Activated T-cell treated with anti-CD3 and anti-CD28 coated beads, Interleukin-2, amount 50 U/mL, for 4 hours (primary cell): ENCODE measurements at regions not wholly inside any gene's neighbourhood (a gene's known extent, or its start where the extent isn't known, plus 50 kb on each side); places are given as distances from the start of the nearest gene placed in this dataset.

Experiments used
- ATAC-seq, 2 donors: fragments of 200-7000 bp; cut with Tn5 transposase; one replicate each; pipeline ENCODE4 v1.10.0; 2021
- DNase-seq: peaks from one replicate; pipeline ENCODE4 v3.0.0-alpha.2; 2020
- H3K27me3 Mint-ChIP-seq: one replicate; pipeline ENCODE4 v1.8.0; 2021; ENCODE audit warnings: low read depth, mixed read lengths
- H3K36me3 Mint-ChIP-seq: one replicate; pipeline ENCODE4 v1.8.0; 2022; ENCODE audit warnings: mixed read lengths; ENCODE audit not compliant: insufficient read depth
- H3K4me1 Mint-ChIP-seq: one replicate; pipeline ENCODE4 v1.8.0; 2021; ENCODE audit warnings: low read depth, mixed read lengths
- H3K4me3 Mint-ChIP-seq: one replicate; pipeline ENCODE4 v1.8.0; 2021; ENCODE audit warnings: mild to moderate bottlenecking, moderate library complexity, mixed read lengths
- H3K9me3 Mint-ChIP-seq: one replicate; pipeline ENCODE4 v1.8.0; 2021; ENCODE audit warnings: mixed read lengths

- no peaks in the 10 kb centered on the region for H3K4me1 Mint-ChIP-seq
- H3K36me3 Mint-ChIP-seq, result no peaks in the 10 kb centered on the region
- H3K4me3 Mint-ChIP-seq, result no peak overlapping the region
- no peak for ATAC-seq
- DNase-seq, result no peak
- no peaks in the 10 kb centered on the region for H3K27me3 Mint-ChIP-seq
- no peaks in the 10 kb centered on the region for H3K9me3 Mint-ChIP-seq
Observed at GRCh38 chr10:83656924-83657323, 482.4 kb upstream of the GHITM start.

DNA sequence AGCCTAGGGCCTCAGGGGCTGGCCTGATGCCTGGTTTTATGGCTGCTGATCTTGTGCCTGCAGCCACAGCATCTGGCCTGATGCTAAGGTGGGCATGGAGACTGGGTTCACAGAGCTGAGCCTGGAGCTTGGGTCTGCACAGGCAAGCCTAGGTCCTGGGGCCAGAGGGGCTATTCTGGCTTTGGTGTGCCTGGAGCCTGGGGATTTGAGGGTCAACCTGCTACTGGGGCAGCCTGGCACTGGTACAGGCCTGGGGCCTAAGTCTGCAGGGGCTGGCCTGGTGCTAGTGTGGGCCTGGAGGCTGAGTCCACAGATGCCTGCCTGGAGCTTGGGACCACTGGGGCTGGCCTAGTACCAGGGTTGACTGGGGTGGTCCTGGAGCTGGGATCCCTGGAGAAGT lies 481.8 kb upstream of the GHITM start:
- no peaks in the 10 kb centered on the region for H3K9me3 Mint-ChIP-seq
- H3K36me3 Mint-ChIP-seq, result no peaks in the 10 kb centered on the region
- peak in 1 of 2 donors; percentile 23 for ATAC-seq

GRCh38 chr10:83663918-83664317 lies 475.4 kb upstream of the GHITM start:
- no peaks in the 10 kb centered on the region for H3K36me3 Mint-ChIP-seq

More for the DNA sequence above, 481.8 kb upstream of the GHITM start:
- Mint-ChIP-seq H3K27me3 (no peaks in the 10 kb centered on the region), H3K4me3 (no peak overlapping the region), H3K4me1 (no peaks in the 10 kb centered on the region)
- DNase-seq, result no peak

GRCh38 chr10:83666762-83667161 lies 472.5 kb upstream of the GHITM start:
- no peaks in the 10 kb centered on the region for H3K27me3 Mint-ChIP-seq
- ATAC-seq (no peak), DNase-seq (no peak)
- no peaks in the 10 kb centered on the region for H3K9me3 Mint-ChIP-seq
- H3K4me3 Mint-ChIP-seq, result no peak overlapping the region
- H3K36me3 Mint-ChIP-seq, result no peaks in the 10 kb centered on the region
- no peaks in the 10 kb centered on the region for H3K4me1 Mint-ChIP-seq

More at GRCh38 chr10:83663918-83664317, 475.4 kb upstream of the GHITM start:
- ATAC-seq (no peak), DNase-seq (no peak)
- Mint-ChIP-seq H3K4me3 (no peak overlapping the region), H3K9me3 (no peaks in the 10 kb centered on the region), H3K4me1 (no peaks in the 10 kb centered on the region), H3K27me3 (no peaks in the 10 kb centered on the region)

DNA sequence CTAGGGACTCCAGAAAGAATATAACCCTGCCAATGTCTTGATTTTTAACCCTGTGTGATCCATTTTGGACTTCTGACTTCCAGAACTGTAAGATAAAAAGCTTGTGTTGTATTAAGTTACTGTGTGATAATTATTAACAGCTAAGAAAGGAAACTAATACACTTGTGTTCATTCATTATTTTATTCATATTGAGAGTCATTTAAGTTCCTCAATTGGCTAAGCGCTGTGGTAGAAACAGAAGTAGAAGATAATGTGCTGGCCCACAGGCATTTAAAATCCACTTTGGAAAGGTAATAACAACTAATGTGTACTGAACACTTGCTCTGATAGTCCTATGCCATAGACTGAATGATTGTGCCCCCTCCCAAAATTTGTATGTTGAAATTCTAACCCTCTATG lies 471.7 kb upstream of the GHITM start:
- no peak for DNase-seq
- ATAC-seq, result no peak
- H3K36me3 Mint-ChIP-seq, result no peaks in the 10 kb centered on the region
- no peak overlapping the region for H3K4me3 Mint-ChIP-seq
- no peaks in the 10 kb centered on the region for H3K4me1 Mint-ChIP-seq
- no peaks in the 10 kb centered on the region for H3K27me3 Mint-ChIP-seq
- no peaks in the 10 kb centered on the region for H3K9me3 Mint-ChIP-seq

- H3K4me3 Mint-ChIP-seq, result no peak overlapping the region
- no peak for DNase-seq
- H3K27me3 Mint-ChIP-seq, result no peaks in the 10 kb centered on the region
- no peaks in the 10 kb centered on the region for H3K4me1 Mint-ChIP-seq
- no peaks in the 10 kb centered on the region for H3K9me3 Mint-ChIP-seq
- ATAC-seq, result no peak
- no peaks in the 10 kb centered on the region for H3K36me3 Mint-ChIP-seq
Observed at GRCh38 chr10:83673316-83673715, 466.0 kb upstream of the GHITM start.

DNA sequence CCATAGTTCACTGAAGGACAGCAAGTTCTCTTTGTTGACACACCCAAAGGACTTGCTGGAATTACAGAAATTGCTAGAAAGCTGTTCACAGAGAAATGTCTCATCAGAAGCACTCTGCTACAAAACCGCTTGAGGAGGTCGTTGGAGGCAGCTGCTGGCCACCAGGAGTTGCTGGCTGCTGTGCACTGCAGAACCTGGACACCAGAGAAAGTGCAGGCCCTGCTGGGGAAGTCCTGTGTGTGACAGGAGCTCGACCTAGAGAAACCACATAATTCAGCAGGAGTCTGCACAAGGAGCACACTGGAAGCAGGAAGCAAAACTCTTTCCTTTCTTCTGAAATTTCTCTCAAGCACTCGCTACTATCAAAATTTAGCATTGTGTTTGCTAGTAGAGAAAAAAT lies 461.5 kb upstream of the GHITM start:
- Mint-ChIP-seq H3K4me1 (peaks cover 14% of the 10 kb centered on the region), H3K36me3 (no peaks in the 10 kb centered on the region), H3K4me3 (no peak overlapping the region), H3K27me3 (no peaks in the 10 kb centered on the region), H3K9me3 (no peaks in the 10 kb centered on the region)
- DNase-seq, result no peak
- no peak for ATAC-seq

- H3K9me3 Mint-ChIP-seq, result no peaks in the 10 kb centered on the region
- no peaks in the 10 kb centered on the region for H3K36me3 Mint-ChIP-seq
- DNase-seq (no peak), ATAC-seq (no peak)
- no peak overlapping the region for H3K4me3 Mint-ChIP-seq
- H3K27me3 Mint-ChIP-seq, result no peaks in the 10 kb centered on the region
- H3K4me1 Mint-ChIP-seq, result peaks cover 14% of the 10 kb centered on the region
Observed at GRCh38 chr10:83678850-83679249, 460.5 kb upstream of the GHITM start.

GRCh38 chr10:83680470-83680891 lies 458.8 kb upstream of the GHITM start:
- peaks cover 14% of the 10 kb centered on the region for H3K4me1 Mint-ChIP-seq
- no peaks in the 10 kb centered on the region for H3K36me3 Mint-ChIP-seq
- peak; percentile 72 to 76 for ATAC-seq
- peak overlapping the region; percentile 14 for H3K4me3 Mint-ChIP-seq
- no peaks in the 10 kb centered on the region for H3K27me3 Mint-ChIP-seq
- H3K9me3 Mint-ChIP-seq, result no peaks in the 10 kb centered on the region
- no peak for DNase-seq

GRCh38 chr10:83682414-83682813 lies 456.9 kb upstream of the GHITM start:
- ATAC-seq (no peak), DNase-seq (no peak)
- Mint-ChIP-seq H3K27me3 (no peaks in the 10 kb centered on the region), H3K4me3 (no peak overlapping the region), H3K36me3 (no peaks in the 10 kb centered on the region), H3K9me3 (no peaks in the 10 kb centered on the region), H3K4me1 (peaks cover 14% of the 10 kb centered on the region)

- H3K27me3 Mint-ChIP-seq, result no peaks in the 10 kb centered on the region
- H3K4me3 Mint-ChIP-seq, result no peak overlapping the region
- no peaks in the 10 kb centered on the region for H3K36me3 Mint-ChIP-seq
- H3K9me3 Mint-ChIP-seq, result no peaks in the 10 kb centered on the region
- no peak for DNase-seq
- peaks cover 10% of the 10 kb centered on the region for H3K4me1 Mint-ChIP-seq
- no peak for ATAC-seq
Observed at GRCh38 chr10:83685458-83685857, 453.9 kb upstream of the GHITM start.

DNA sequence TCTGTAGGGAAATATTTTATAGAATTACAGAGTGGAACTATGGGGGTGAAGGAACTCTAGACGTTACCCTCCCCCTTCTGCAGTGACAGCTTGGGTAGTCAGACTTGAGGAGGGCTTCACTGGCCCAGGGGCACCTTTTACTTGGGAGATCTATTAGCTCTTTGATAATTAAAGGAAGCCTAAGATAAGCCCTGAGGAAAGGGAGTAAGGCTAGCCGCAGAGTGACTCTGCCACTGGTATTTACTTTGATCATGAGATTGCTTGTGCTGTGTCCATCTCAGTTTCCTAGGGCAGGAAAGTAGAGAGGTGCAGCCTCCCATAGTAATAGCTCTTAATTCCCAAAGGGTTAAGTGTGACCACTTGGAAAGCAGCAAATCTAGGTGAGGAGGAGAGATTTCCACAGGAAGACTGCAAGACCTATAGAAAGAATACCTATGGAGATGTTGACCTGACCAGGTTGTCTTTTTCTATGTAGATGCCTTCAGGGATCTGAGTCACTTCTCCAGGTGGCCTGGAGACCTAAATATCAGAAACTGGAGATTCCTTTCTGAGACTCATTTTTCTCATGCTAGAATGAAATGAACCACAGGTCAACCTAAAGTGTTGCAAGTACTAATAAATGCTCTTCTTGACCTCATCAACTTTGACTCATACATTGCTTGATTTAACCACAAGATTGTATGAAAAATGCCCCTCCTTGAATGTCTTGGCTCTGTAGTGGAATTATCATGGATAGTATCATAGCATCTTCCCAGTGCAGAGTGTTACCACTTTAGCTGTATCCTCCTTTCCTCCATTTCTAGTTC lies 447.3 kb upstream of the GHITM start:
- Mint-ChIP-seq H3K9me3 (peaks cover 5% of the 10 kb centered on the region), H3K4me3 (no peak overlapping the region), H3K4me1 (no peaks in the 10 kb centered on the region), H3K27me3 (no peaks in the 10 kb centered on the region), H3K36me3 (no peaks in the 10 kb centered on the region)
- ATAC-seq, result no peak
- DNase-seq, result no peak

DNA sequence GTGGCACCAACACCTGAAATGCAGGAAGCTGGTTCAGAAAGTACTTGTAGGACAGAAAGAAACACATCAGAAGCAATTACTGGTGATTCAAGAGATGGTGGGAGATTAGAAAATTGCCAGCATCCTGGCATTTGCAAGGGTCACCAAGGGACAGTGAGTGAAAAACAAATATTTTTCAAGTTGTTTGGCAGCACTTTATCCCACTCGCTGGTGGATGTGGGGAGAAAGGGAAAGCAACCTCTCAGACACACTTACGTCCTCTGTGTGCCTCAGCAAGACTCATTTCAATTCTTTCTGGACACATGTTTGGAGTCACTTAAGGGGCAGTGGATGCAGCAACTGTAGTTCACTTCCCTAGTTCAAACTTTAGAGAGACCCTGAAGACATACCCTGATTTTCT lies 440.4 kb upstream of the GHITM start:
- H3K36me3 Mint-ChIP-seq, result no peaks in the 10 kb centered on the region
- H3K9me3 Mint-ChIP-seq, result peaks cover 5% of the 10 kb centered on the region
- no peaks in the 10 kb centered on the region for H3K27me3 Mint-ChIP-seq
- ATAC-seq, result no peak
- DNase-seq, result no peak
- no peaks in the 10 kb centered on the region for H3K4me1 Mint-ChIP-seq
- H3K4me3 Mint-ChIP-seq, result no peak overlapping the region

- H3K9me3 Mint-ChIP-seq, result no peaks in the 10 kb centered on the region
- no peak for ATAC-seq
Observed at GRCh38 chr10:83701799-83702198, 437.5 kb upstream of the GHITM start.

DNA sequence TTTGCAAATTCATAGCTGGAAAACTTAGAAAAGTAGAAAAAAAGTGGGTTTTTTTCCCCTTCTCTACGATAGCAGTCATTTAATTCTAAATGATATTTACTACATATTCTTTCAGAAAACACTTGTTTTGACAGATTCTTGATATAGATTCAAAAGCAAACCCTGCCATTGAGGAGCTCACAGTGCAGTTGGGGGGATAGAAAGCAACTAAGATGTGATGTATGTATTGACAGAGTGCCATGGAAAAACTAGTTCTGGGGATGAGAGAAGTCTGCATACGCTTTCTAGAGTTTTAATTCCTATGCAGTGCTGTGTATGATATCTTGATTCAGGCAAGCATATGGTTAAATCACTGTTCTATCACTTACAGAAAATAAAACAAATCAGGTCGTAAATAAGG lies 436.6 kb upstream of the GHITM start:
- ATAC-seq (no peak), DNase-seq (no peak)
- Mint-ChIP-seq H3K4me1 (no peaks in the 10 kb centered on the region), H3K27me3 (no peaks in the 10 kb centered on the region), H3K36me3 (no peaks in the 10 kb centered on the region), H3K4me3 (no peak overlapping the region), H3K9me3 (no peaks in the 10 kb centered on the region)

More at GRCh38 chr10:83701799-83702198, 437.5 kb upstream of the GHITM start:
- H3K4me3 Mint-ChIP-seq, result no peak overlapping the region
- H3K27me3 Mint-ChIP-seq, result no peaks in the 10 kb centered on the region
- no peaks in the 10 kb centered on the region for H3K36me3 Mint-ChIP-seq
- no peak for DNase-seq
- no peaks in the 10 kb centered on the region for H3K4me1 Mint-ChIP-seq
